Keratinocyte (primary cell): ENCODE measurements at regions not wholly inside any gene's neighbourhood (a gene's known extent, or its start where the extent isn't known, plus 50 kb on each side); places are given as distances from the start of the nearest gene placed in this dataset.

Experiments used
- CTCF ChIP-seq, 3 experiments: IDR thresholded peaks in 1 of 3; conservative IDR thresholded peaks in 1 of 3; optimal IDR thresholded peaks in 1 of 3; 2 replicates in 2 of 3; 3 replicates in 1 of 3; pipeline versions ENCODE3 to v1.5.1; 2011; ENCODE audit warnings: low read length in 3 of 3, mild to moderate bottlenecking in 3 of 3, moderate library complexity in 2 of 3, control low read depth in 1 of 3, inconsistent platforms in 1 of 3; ENCODE audit not compliant: insufficient read depth in 2 of 3; ENCODE audit errors: extremely low read depth in 1 of 3
- EZH2 ChIP-seq: IDR thresholded peaks from one replicate; pipeline ENCODE4 v1.6.1; 2012; ENCODE audit warnings: inconsistent platforms, mild to moderate bottlenecking, low read length, moderate library complexity

- no peak for TF ChIP-seq CTCF (optimal IDR thresholded peaks at IDR 0.05 in 1 of 3, IDR thresholded peaks at IDR 0.05 in 1 of 3, conservative IDR thresholded peaks at IDR 0.05 in 1 of 3; ENCODE audit: extremely low read depth in 1 of 3, insufficient read depth in 2 of 3, low read length in 3 of 3)
- no peak for TF ChIP-seq EZH2
Measured at GRCh38 chr4:20638825-20639224, 61.4 kb upstream of the PACRGL start.
